Calu3 (cell line): ENCODE measurements at regions not wholly inside any gene's neighbourhood (a gene's known extent, or its start where the extent isn't known, plus 50 kb on each side); places are given as distances from the start of the nearest gene placed in this dataset.
A peak's percentile ranks its signal among the peaks of the same experiment; 100 is the strongest.
"Not testable (repeated sequence)": the region's sequence is repeated elsewhere in the genome, so short reads cannot be mapped to it uniquely, and the experiment has no call there.

Experiments
- BruUV-seq: library from RNA; stranded (reverse); fragments of 400-500 nt; replicated peaks from 2 replicates; lab custom pipeline; 2021; lab: Mats Ljungman, UMichigan
- CTCF ChIA-PET: fragments of 300-600 bp; sonication (Branson Sonifier 250); formaldehyde crosslinking; loops from one replicate; lab custom pipeline; 2022; ENCODE audit warnings: antibody characterized with exemption; lab: Charles Lee
- DNase-seq: peaks from one replicate; pipeline ENCODE4 v3.0.0; 2022
- H3K27ac Mint-ChIP-seq: one replicate; pipeline ENCODE4 v1.8.0; 2022; ENCODE audit warnings: mixed read lengths; ENCODE audit not compliant: unreplicated experiment
- H3K27me3 Mint-ChIP-seq: one replicate; pipeline ENCODE4 v1.8.0; 2022; ENCODE audit warnings: mixed read lengths; ENCODE audit not compliant: unreplicated experiment
- H3K36me3 Mint-ChIP-seq: one replicate; pipeline ENCODE4 v1.8.0; 2022; ENCODE audit warnings: mild to moderate bottlenecking, moderate library complexity, mixed read lengths; ENCODE audit not compliant: insufficient read depth, unreplicated experiment
- H3K4me1 Mint-ChIP-seq: one replicate; pipeline ENCODE4 v1.8.0; 2022; ENCODE audit warnings: mild to moderate bottlenecking, low read depth, mixed read lengths; ENCODE audit not compliant: unreplicated experiment
- H3K4me3 Mint-ChIP-seq: one replicate; pipeline ENCODE4 v1.8.0; 2022; ENCODE audit warnings: mild to moderate bottlenecking, low read depth, moderate library complexity, mixed read lengths; ENCODE audit not compliant: unreplicated experiment
- H3K9me3 Mint-ChIP-seq: one replicate; pipeline ENCODE4 v1.8.0; 2022; ENCODE audit warnings: low read depth, mixed read lengths; ENCODE audit not compliant: unreplicated experiment
- intact Hi-C: fragments of 100-400 bp; cut with micrococcal nuclease; formaldehyde crosslinking; loops from one replicate; pipeline ENCODE4 v1.10.0; 2022; ENCODE audit not compliant: unreplicated experiment

DNA sequence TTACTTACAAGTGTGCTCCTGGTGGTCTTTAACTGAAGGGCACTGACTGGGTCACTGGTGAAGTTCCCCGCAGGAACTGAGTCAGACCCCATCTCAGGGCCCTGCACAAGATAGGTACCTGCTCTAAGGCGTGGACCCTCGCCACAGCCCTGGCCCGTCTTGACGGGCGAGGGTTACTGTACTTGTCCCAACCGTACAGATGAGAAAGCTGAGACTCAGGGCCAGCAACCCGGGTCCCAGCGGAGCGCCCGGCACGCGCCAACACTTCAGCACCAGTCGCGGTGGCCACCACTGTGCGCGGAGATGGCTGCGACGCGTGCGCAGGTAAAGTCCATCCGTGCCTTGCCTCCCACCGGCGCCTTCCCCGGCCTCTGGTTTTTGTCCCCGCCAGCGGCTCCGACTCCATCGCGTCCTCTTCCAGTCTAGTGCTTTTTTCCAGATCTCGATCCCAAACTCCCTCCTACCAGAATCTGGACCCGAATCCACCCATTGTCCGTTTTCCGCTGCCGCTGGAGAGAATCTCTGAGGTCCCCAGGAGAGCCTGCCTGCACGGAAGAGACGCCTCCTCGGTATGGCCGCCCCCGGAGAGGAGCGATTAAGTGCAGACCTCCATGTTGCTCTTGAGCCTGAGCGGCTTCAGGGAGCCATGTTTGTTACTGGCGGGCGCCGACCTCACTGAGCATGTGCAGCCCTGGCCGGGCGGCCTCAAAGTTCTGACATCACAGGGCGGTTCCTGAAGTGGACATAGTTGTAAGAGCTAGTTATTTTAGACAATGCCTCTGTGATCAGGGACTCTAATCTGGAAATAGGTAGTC is 1707.8 kb downstream of the SPATA31A7 start:
- H3K36me3 Mint-ChIP-seq, H3K9me3 Mint-ChIP-seq, CTCF ChIA-PET, H3K4me3 Mint-ChIP-seq, H3K27ac Mint-ChIP-seq, H3K27me3 Mint-ChIP-seq, H3K4me1 Mint-ChIP-seq, intact Hi-C loops, BruUV-seq: not testable (repeated sequence)
- DNase-seq: peak; percentile 25

DNA sequence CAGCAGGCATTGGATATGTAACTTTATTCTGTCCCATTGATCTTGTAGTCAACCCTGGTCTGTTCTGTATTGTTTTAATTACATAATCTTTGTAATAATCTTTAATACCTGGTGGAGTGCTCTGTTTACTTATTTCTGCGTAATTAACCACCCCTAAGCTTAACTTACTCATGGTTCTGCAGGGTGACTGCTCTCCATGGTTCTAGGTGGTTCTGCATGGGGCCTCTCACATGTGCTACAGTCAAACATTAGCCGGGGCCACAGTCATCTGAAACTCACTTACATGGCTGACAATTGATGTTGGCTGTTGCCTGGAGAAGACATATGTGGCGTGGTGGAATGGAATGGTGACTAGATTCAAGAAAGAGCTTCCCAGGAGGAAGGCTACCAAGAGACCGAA is 1709.8 kb downstream of the SPATA31A7 start:
- intact Hi-C loops, DNase-seq, H3K27ac Mint-ChIP-seq, H3K4me3 Mint-ChIP-seq, H3K27me3 Mint-ChIP-seq, BruUV-seq, CTCF ChIA-PET, H3K36me3 Mint-ChIP-seq, H3K9me3 Mint-ChIP-seq, H3K4me1 Mint-ChIP-seq: not testable (repeated sequence)

DNA sequence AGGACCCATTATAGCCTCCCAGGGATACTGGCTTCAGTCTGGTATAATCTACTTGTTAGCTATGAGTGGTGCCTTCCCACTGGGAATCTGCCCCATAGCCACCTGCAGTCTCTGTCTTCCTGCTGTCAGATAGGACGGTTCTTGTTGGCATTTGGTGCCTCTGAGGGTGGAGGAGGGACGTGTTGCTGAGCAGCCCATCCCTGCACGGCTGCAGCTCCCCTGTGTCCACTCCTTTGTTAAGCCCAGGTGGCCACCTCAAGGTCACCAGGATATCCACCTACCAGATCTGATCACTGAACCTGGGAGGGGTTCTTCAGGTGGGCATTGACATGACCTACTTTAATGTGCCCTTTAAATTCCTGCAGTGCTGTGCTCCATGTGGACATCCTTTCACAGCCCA is 1714.2 kb downstream of the SPATA31A7 start:
- H3K36me3 Mint-ChIP-seq, CTCF ChIA-PET, BruUV-seq, H3K9me3 Mint-ChIP-seq, H3K4me3 Mint-ChIP-seq, H3K27ac Mint-ChIP-seq, intact Hi-C loops, DNase-seq, H3K27me3 Mint-ChIP-seq, H3K4me1 Mint-ChIP-seq: not testable (repeated sequence)

DNA sequence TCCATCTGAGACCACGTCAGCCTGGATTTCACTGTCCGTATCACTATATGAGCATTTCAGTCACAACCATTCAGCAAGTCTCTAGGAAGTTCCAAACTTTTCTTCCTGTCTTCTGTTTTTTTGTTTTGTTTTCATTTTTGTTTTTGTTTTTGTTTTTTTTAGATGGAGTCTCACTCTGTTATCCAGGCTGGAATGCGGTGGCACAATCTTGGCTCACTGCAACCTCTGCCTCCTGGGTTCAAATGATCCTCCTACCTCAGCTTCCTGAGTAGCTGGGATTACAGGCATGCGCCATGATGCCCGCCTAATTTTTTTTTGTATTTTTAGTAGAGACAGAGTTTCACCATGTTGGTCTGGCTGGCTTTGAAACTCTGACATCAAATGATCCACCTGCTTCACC is 1715.9 kb downstream of the SPATA31A7 start:
- H3K4me3 Mint-ChIP-seq, CTCF ChIA-PET, BruUV-seq: not testable (repeated sequence)

DNA sequence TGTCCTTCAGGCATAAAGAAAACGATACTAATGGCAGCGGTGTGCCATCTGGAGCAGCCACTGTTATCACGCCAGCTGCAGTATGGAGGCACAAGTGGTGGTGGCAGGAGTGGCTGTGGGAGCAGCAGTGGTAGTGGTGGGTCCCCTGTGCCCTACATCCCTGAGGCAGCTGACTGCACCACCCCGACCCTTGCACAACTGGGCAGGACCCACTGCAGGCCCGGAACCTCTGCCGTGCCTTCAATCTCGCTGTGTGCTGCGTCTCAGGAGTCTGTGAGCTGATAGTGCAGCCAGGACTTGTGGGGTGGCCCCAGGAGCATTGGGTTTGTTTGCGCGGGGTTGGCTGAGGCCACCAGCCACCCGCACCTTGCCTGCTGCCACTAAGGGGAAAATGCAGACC is 1718.0 kb downstream of the SPATA31A7 start:
- DNase-seq, H3K9me3 Mint-ChIP-seq, intact Hi-C loops, CTCF ChIA-PET, H3K4me3 Mint-ChIP-seq, H3K27me3 Mint-ChIP-seq, H3K36me3 Mint-ChIP-seq, H3K27ac Mint-ChIP-seq, H3K4me1 Mint-ChIP-seq, BruUV-seq: not testable (repeated sequence)

More for the DNA sequence above, 1715.9 kb downstream of the SPATA31A7 start:
- H3K9me3 Mint-ChIP-seq, DNase-seq, H3K27ac Mint-ChIP-seq, H3K27me3 Mint-ChIP-seq, H3K36me3 Mint-ChIP-seq, intact Hi-C loops, H3K4me1 Mint-ChIP-seq: not testable (repeated sequence)

DNA sequence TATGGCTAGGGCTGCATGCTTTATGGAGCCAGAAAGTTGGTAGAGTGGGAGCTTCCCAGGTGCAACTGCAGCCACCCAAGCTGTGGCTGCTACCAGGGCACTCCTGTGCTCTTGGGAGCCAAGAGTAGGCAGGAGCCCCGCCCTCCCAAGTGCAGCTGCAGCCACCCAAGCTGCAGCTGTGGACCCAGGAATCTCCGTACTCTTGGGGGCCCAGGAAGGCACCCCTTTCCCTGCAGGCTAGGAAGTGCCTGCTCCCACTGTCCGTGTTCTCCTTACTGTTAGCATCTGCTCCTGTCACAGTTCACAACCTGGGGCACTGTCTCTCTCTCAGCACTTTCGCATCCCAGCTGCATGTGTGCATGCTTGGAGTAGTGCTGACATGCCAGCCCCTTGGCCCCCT is 1718.4 kb downstream of the SPATA31A7 start:
- BruUV-seq, CTCF ChIA-PET, H3K4me1 Mint-ChIP-seq, H3K4me3 Mint-ChIP-seq, H3K27ac Mint-ChIP-seq, intact Hi-C loops, DNase-seq, H3K36me3 Mint-ChIP-seq, H3K9me3 Mint-ChIP-seq, H3K27me3 Mint-ChIP-seq: not testable (repeated sequence)

DNA sequence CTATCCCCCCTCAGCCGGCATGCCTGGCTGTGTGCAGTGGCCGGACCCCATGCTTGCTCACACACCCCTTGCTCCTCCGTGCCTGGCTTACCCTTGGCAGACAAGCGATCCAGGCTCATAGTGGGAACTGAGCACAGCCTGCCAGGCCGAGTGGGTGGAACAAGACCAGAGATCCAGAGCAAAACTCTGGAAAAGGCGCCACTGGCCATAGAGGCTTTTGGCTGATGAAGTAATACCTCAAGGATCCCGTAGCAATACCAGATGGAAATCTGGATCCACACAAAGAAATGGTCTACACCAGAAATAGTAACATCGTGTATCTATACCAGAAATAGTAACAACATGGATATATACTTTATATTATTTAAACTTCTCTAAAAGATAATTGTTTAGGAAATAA is 1719.6 kb downstream of the SPATA31A7 start:
- H3K4me3 Mint-ChIP-seq, H3K27ac Mint-ChIP-seq, H3K36me3 Mint-ChIP-seq, BruUV-seq, H3K27me3 Mint-ChIP-seq, CTCF ChIA-PET, H3K4me1 Mint-ChIP-seq, H3K9me3 Mint-ChIP-seq, DNase-seq, intact Hi-C loops: not testable (repeated sequence)

DNA sequence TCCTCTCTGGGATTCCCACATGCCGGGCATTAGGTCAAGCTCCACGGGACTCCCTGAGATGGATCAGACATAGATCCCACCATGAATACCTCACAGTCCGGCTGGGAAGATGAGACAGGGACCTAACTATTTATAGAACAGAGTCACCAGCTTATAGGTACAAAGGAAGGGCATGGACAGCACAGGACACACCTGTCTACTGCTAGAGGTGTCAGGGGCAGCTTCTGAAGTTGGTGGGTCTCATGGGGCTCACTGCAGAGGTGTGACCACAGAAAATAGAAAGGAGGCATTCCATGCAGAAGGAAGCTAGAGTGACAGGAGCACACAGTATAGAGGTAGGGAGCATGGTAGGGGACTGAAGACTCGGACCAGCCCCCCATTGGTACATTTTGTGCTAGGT is 1722.4 kb downstream of the SPATA31A7 start:
- BruUV-seq, H3K27me3 Mint-ChIP-seq, H3K4me1 Mint-ChIP-seq, CTCF ChIA-PET, intact Hi-C loops, H3K36me3 Mint-ChIP-seq, DNase-seq, H3K9me3 Mint-ChIP-seq, H3K4me3 Mint-ChIP-seq, H3K27ac Mint-ChIP-seq: not testable (repeated sequence)

DNA sequence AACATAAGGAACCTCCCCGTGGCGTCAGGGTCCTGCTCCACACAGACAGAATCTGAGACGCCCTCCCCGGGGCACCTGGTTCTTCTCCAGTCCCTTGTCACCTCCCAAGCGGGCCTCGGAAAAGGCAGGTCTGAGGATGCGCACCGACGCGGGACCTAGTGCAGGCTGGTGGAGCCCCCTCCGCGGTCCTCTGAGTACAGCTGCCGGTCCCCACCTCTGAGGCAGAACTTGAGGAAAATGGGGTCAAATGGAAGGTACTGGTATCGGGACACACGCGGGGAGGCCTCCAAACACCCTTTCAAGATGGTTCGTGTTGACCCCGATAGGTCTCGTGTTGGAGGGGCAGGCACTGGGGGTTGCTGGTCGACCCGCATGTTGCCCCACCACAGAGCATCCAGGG is 1725.3 kb downstream of the SPATA31A7 start:
- H3K9me3 Mint-ChIP-seq, H3K27me3 Mint-ChIP-seq, DNase-seq, BruUV-seq, CTCF ChIA-PET, intact Hi-C loops, H3K36me3 Mint-ChIP-seq, H3K4me1 Mint-ChIP-seq, H3K27ac Mint-ChIP-seq, H3K4me3 Mint-ChIP-seq: not testable (repeated sequence)

DNA sequence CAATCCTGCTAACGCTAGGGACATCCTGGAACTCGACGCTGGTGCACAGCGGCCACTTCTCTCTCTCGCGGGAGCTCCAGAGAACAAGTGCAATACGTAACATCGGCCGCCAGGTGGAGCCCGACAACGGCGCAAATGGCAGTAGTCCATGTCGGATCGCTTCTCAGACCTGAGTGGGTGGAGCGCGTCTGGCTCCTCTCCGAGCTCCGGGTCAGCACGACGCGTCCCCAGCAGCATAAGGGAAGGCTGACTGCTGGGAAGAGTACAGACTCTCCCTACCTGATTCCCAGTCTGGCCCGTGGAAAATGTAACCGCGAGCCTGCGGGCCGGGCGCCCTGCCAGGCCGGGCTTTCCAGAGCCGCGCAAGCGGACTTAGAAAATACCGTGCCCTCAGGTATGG is 1725.8 kb downstream of the SPATA31A7 start:
- CTCF ChIA-PET, DNase-seq, H3K27ac Mint-ChIP-seq, H3K4me1 Mint-ChIP-seq, H3K9me3 Mint-ChIP-seq, intact Hi-C loops, H3K36me3 Mint-ChIP-seq, H3K27me3 Mint-ChIP-seq, BruUV-seq, H3K4me3 Mint-ChIP-seq: not testable (repeated sequence)
